Erythroblast (primary cell): ENCODE measurements at regions not wholly inside any gene's neighbourhood (a gene's known extent, or its start where the extent isn't known, plus 50 kb on each side); places are given as distances from the start of the nearest gene placed in this dataset.

Source experiments
- GATA1 ChIP-seq: IDR thresholded peaks from 2 replicates; pipeline ENCODE4 v1.6.1; 2011; ENCODE audit warnings: low read depth, mild to moderate bottlenecking, control low read depth, low read length, moderate library complexity
- POLR2A ChIP-seq: IDR thresholded peaks from 2 replicates; pipeline ENCODE4 v1.6.1; 2011; ENCODE audit warnings: mild to moderate bottlenecking, low read length

- TF ChIP-seq POLR2A (no peak), GATA1 (no peak)
These were observed 516.7 kb downstream of the HDGFL1 start for GRCh38 chr6:23086100-23086499.
